Thoracic aorta (tissue), 2 donors: ENCODE measurements at regions not wholly inside any gene's neighbourhood (a gene's known extent, or its start where the extent isn't known, plus 50 kb on each side); places are given as distances from the start of the nearest gene placed in this dataset.

Source experiments
- ATAC-seq: fragments of 150-250 bp; one replicate; pipeline ENCODE4 v1.8.0; 2017; ENCODE audit warnings: low read depth; ENCODE audit not compliant: insufficient number of reproducible peaks, low FRiP score
- DNase-seq: peaks from one replicate; pipeline ENCODE4 v3.0.0-alpha.2; 2020; ENCODE audit warnings: low spot score
- H3K27ac ChIP-seq, 2 donors: fragments of 200-600 bp; sonication (generic); 1 replicate in 1 of 2; 2 replicates in 1 of 2; pipeline ENCODE4 v1.5.1; 2016; ENCODE audit warnings: mild to moderate bottlenecking in 2 of 2, moderate library complexity in 2 of 2
- H3K27me3 ChIP-seq: fragments of 200-600 bp; sonication (generic); replicated peaks from 2 replicates; pipeline ENCODE4 v1.6.0; 2016; ENCODE audit warnings: mild to moderate bottlenecking; ENCODE audit not compliant: insufficient read depth
- H3K36me3 ChIP-seq: fragments of 200-600 bp; sonication (generic); one replicate; pipeline ENCODE4 v1.5.1; 2016
- H3K4me1 ChIP-seq, 2 donors: fragments of 200-600 bp; sonication (generic); 1 replicate in 1 of 2; 2 replicates in 1 of 2; pipeline versions ENCODE4 v1.5.1 to v1.6.0; 2016; ENCODE audit warnings: low read depth in 2 of 2, mild to moderate bottlenecking in 1 of 2; ENCODE audit not compliant: control insufficient read depth in 1 of 2
- H3K4me3 ChIP-seq: fragments of 200-600 bp; sonication (generic); 2 replicates; pipeline ENCODE4 v1.5.1; 2016; ENCODE audit warnings: mild to moderate bottlenecking
- H3K9me3 ChIP-seq: fragments of 200-600 bp; sonication (generic); 2 replicates; pipeline ENCODE4 v1.5.1; 2016
- CTCF ChIP-seq: fragments of 200-600 bp; sonication (generic); IDR thresholded peaks from one replicate; pipeline ENCODE4 v1.5.1; 2019; ENCODE audit warnings: antibody characterized with exemption

GRCh38 chr14:51547701-51548100, 104.0 kb upstream of the FRMD6 start:
- no peak for TF ChIP-seq CTCF
- H3K36me3 ChIP-seq: no peaks in the 10 kb centered on the region
- H3K4me1 ChIP-seq: peaks cover 11 to 21% of the 10 kb centered on the region in 2 donors
- no peak for DNase-seq
- no peaks in the 10 kb centered on the region for H3K9me3 ChIP-seq
- H3K27me3 ChIP-seq: no peaks in the 10 kb centered on the region
- peak overlapping the region; percentile 46 to 71 for H3K27ac ChIP-seq
- H3K4me3 ChIP-seq: no peak overlapping the region
- no peak for ATAC-seq

- DNase-seq (no peak), ATAC-seq (no peak)
- H3K27me3 ChIP-seq: no peaks in the 10 kb centered on the region
- peaks cover 11 to 21% of the 10 kb centered on the region in 2 donors for H3K4me1 ChIP-seq
- no peak overlapping the region for H3K4me3 ChIP-seq
- H3K36me3 ChIP-seq: no peaks in the 10 kb centered on the region
- H3K27ac ChIP-seq: peak overlapping the region in 1 of 2 donors; percentile 46
- no peaks in the 10 kb centered on the region for H3K9me3 ChIP-seq
- no peak for TF ChIP-seq CTCF
Measured at GRCh38 chr14:51548187-51548586, 103.5 kb upstream of the FRMD6 start.

- H3K27me3 ChIP-seq: no peaks in the 10 kb centered on the region
- no peak overlapping the region for H3K4me3 ChIP-seq
- no peak for TF ChIP-seq CTCF
- no peak for ATAC-seq
- H3K4me1 ChIP-seq: peaks cover 11 to 21% of the 10 kb centered on the region in 2 donors
- no peaks in the 10 kb centered on the region for H3K36me3 ChIP-seq
- no peaks in the 10 kb centered on the region for H3K9me3 ChIP-seq
- no peak for DNase-seq
- no peak overlapping the region for H3K27ac ChIP-seq
Measured at GRCh38 chr14:51550636-51551035, 101.1 kb upstream of the FRMD6 start.

- ATAC-seq: no peak
Measured at GRCh38 chr14:51552275-51552674, 99.4 kb upstream of the FRMD6 start.

GRCh38 chr14:51552768-51553404, 98.8 kb upstream of the FRMD6 start:
- Histone ChIP-seq H3K4me1 (peaks cover 0 to 5% of the 10 kb centered on the region in 2 donors), H3K4me3 (no peak overlapping the region), H3K27me3 (no peaks in the 10 kb centered on the region), H3K9me3 (no peaks in the 10 kb centered on the region), H3K27ac (no peak overlapping the region), H3K36me3 (no peaks in the 10 kb centered on the region)
- no peak for TF ChIP-seq CTCF
- ATAC-seq (no peak), DNase-seq (no peak)

More at GRCh38 chr14:51552275-51552674, 99.4 kb upstream of the FRMD6 start:
- H3K36me3 ChIP-seq: no peaks in the 10 kb centered on the region
- H3K9me3 ChIP-seq: no peaks in the 10 kb centered on the region
- DNase-seq: no peak
- no peak overlapping the region for H3K4me3 ChIP-seq
- no peak overlapping the region for H3K27ac ChIP-seq
- peaks cover 3 to 11% of the 10 kb centered on the region in 2 donors for H3K4me1 ChIP-seq
- no peaks in the 10 kb centered on the region for H3K27me3 ChIP-seq
- TF ChIP-seq CTCF: no peak
